SJCRH30 (cell line): ENCODE measurements at regions not wholly inside any gene's neighbourhood (a gene's known extent, or its start where the extent isn't known, plus 50 kb on each side); places are given as distances from the start of the nearest gene placed in this dataset.
A peak's percentile ranks its signal among the peaks of the same experiment; 100 is the strongest.

Source experiments
- DNase-seq, 2 experiments: peaks; one replicate each; pipeline ENCODE4 v3.0.0-alpha.2; 2015 to 2020
- H3K27ac ChIP-seq: fragments of 250-450 bp; sonication (Bioruptor Pico); 2 replicates; pipeline ENCODE4 v1.5.1; 2020; ENCODE audit warnings: mild to moderate bottlenecking, moderate library complexity
- H3K27me3 ChIP-seq: fragments of 250-450 bp; sonication (Bioruptor Pico); 2 replicates; pipeline ENCODE4 v1.5.1; 2020; ENCODE audit warnings: mild to moderate bottlenecking, moderate library complexity
- H3K36me3 ChIP-seq: fragments of 250-450 bp; sonication (Bioruptor Pico); 2 replicates; pipeline ENCODE4 v1.5.1; 2020; ENCODE audit warnings: mild to moderate bottlenecking, moderate library complexity
- H3K4me1 ChIP-seq: fragments of 250-450 bp; sonication (Bioruptor Pico); 2 replicates; pipeline ENCODE4 v1.5.1; 2020; ENCODE audit warnings: mild to moderate bottlenecking, moderate library complexity
- H3K4me3 ChIP-seq: fragments of 250-450 bp; sonication (Bioruptor Pico); 2 replicates; pipeline ENCODE4 v1.5.1; 2020; ENCODE audit warnings: mild to moderate bottlenecking, moderate library complexity
- H3K9me3 ChIP-seq: fragments of 250-450 bp; sonication (Bioruptor Pico); replicated peaks from 2 replicates; pipeline ENCODE4 v1.5.1; 2020; ENCODE audit warnings: mild to moderate bottlenecking, moderate library complexity

GRCh38 chr2:220191737-220192136, 564.3 kb downstream of the SLC4A3 start:
- H3K4me1 ChIP-seq, result no peaks in the 10 kb centered on the region
- no peak overlapping the region for H3K4me3 ChIP-seq
- H3K36me3 ChIP-seq, result no peaks in the 10 kb centered on the region
- DNase-seq, result no peak
- no peaks in the 10 kb centered on the region for H3K9me3 ChIP-seq
- H3K27me3 ChIP-seq, result no peaks in the 10 kb centered on the region
- no peak overlapping the region for H3K27ac ChIP-seq

- H3K4me3 ChIP-seq, result no peak overlapping the region
- DNase-seq, result no peak
- H3K9me3 ChIP-seq, result no peaks in the 10 kb centered on the region
- H3K27me3 ChIP-seq, result no peaks in the 10 kb centered on the region
- H3K4me1 ChIP-seq, result no peaks in the 10 kb centered on the region
- no peaks in the 10 kb centered on the region for H3K36me3 ChIP-seq
- H3K27ac ChIP-seq, result no peak overlapping the region
These were observed 565.7 kb downstream of the SLC4A3 start for GRCh38 chr2:220192994-220193753.

- Histone ChIP-seq H3K36me3 (no peaks in the 10 kb centered on the region), H3K27ac (no peak overlapping the region), H3K4me1 (peaks cover 3% of the 10 kb centered on the region; the same call in 1 of the 2 replicates), H3K9me3 (no peaks in the 10 kb centered on the region), H3K4me3 (no peak overlapping the region), H3K27me3 (no peaks in the 10 kb centered on the region)
- no peak for DNase-seq
These were observed 567.5 kb downstream of the SLC4A3 start for GRCh38 chr2:220194630-220195584.

- H3K27me3 ChIP-seq, result no peaks in the 10 kb centered on the region
- H3K4me1 ChIP-seq, result peaks cover 3% of the 10 kb centered on the region; the same call in 1 of the 2 replicates
- no peak overlapping the region for H3K4me3 ChIP-seq
- DNase-seq, result peak; percentile 12 to 36
- H3K27ac ChIP-seq, result no peak overlapping the region
- no peaks in the 10 kb centered on the region for H3K9me3 ChIP-seq
- H3K36me3 ChIP-seq, result no peaks in the 10 kb centered on the region
These were observed 571.5 kb downstream of the SLC4A3 start for GRCh38 chr2:220198896-220199295.

GRCh38 chr2:220202066-220202465, 574.6 kb downstream of the SLC4A3 start:
- H3K27me3 ChIP-seq, result no peaks in the 10 kb centered on the region
- peaks cover 3% of the 10 kb centered on the region; the same call in 1 of the 2 replicates for H3K4me1 ChIP-seq
- no peak overlapping the region for H3K4me3 ChIP-seq
- no peaks in the 10 kb centered on the region for H3K9me3 ChIP-seq
- no peaks in the 10 kb centered on the region for H3K36me3 ChIP-seq
- DNase-seq, result no peak
- no peak overlapping the region for H3K27ac ChIP-seq

- H3K4me3 ChIP-seq, result no peak overlapping the region
- no peaks in the 10 kb centered on the region for H3K9me3 ChIP-seq
- H3K36me3 ChIP-seq, result no peaks in the 10 kb centered on the region
- no peaks in the 10 kb centered on the region for H3K4me1 ChIP-seq
- H3K27me3 ChIP-seq, result no peaks in the 10 kb centered on the region
- H3K27ac ChIP-seq, result no peak overlapping the region
- no peak for DNase-seq
These were observed 581.7 kb downstream of the SLC4A3 start for GRCh38 chr2:220209093-220209492.

- no peak overlapping the region for H3K27ac ChIP-seq
These were observed 582.3 kb downstream of the SLC4A3 start for GRCh38 chr2:220209751-220210150.

GRCh38 chr2:220212296-220213080, 585.1 kb downstream of the SLC4A3 start:
- no peak for DNase-seq
- Histone ChIP-seq H3K4me1 (peaks cover 17% of the 10 kb centered on the region), H3K4me3 (no peak overlapping the region), H3K9me3 (no peaks in the 10 kb centered on the region), H3K36me3 (no peaks in the 10 kb centered on the region), H3K27me3 (no peaks in the 10 kb centered on the region), H3K27ac (no peak overlapping the region)

More at GRCh38 chr2:220209751-220210150, 582.3 kb downstream of the SLC4A3 start:
- H3K4me3 ChIP-seq, result no peak overlapping the region
- DNase-seq, result no peak
- H3K4me1 ChIP-seq, result no peaks in the 10 kb centered on the region
- H3K9me3 ChIP-seq, result no peaks in the 10 kb centered on the region
- H3K36me3 ChIP-seq, result no peaks in the 10 kb centered on the region
- H3K27me3 ChIP-seq, result no peaks in the 10 kb centered on the region

GRCh38 chr2:220215785-220216184, 588.4 kb downstream of the SLC4A3 start:
- Histone ChIP-seq H3K9me3 (no peaks in the 10 kb centered on the region), H3K27me3 (no peaks in the 10 kb centered on the region), H3K36me3 (no peaks in the 10 kb centered on the region), H3K4me3 (no peak overlapping the region), H3K27ac (peak overlapping the region; percentile 58), H3K4me1 (peaks cover 24% of the 10 kb centered on the region)
- peak; percentile 85 to 94 for DNase-seq

GRCh38 chr2:220219371-220219770, 591.9 kb downstream of the SLC4A3 start:
- no peaks in the 10 kb centered on the region for H3K27me3 ChIP-seq
- no peaks in the 10 kb centered on the region for H3K36me3 ChIP-seq
- DNase-seq, result no peak
- H3K4me3 ChIP-seq, result no peak overlapping the region
- H3K9me3 ChIP-seq, result no peaks in the 10 kb centered on the region
- no peak overlapping the region for H3K27ac ChIP-seq
- H3K4me1 ChIP-seq, result peaks cover 29% of the 10 kb centered on the region

GRCh38 chr2:220220009-220220408, 592.6 kb downstream of the SLC4A3 start:
- no peak overlapping the region for H3K4me3 ChIP-seq
- no peaks in the 10 kb centered on the region for H3K36me3 ChIP-seq
- H3K27ac ChIP-seq, result no peak overlapping the region
- DNase-seq, result no peak
- peaks cover 36% of the 10 kb centered on the region for H3K4me1 ChIP-seq
- no peaks in the 10 kb centered on the region for H3K27me3 ChIP-seq
- no peaks in the 10 kb centered on the region for H3K9me3 ChIP-seq

- no peaks in the 10 kb centered on the region for H3K36me3 ChIP-seq
- H3K27ac ChIP-seq, result no peak overlapping the region
- H3K4me1 ChIP-seq, result peaks cover 28% of the 10 kb centered on the region
- DNase-seq, result no peak
- no peak overlapping the region for H3K4me3 ChIP-seq
- H3K27me3 ChIP-seq, result no peaks in the 10 kb centered on the region
- no peaks in the 10 kb centered on the region for H3K9me3 ChIP-seq
These were observed 594.6 kb downstream of the SLC4A3 start for GRCh38 chr2:220221992-220222391.

- no peak overlapping the region for H3K27ac ChIP-seq
- DNase-seq, result peak in 1 of 2 experiments; percentile 16
These were observed 597.5 kb downstream of the SLC4A3 start for GRCh38 chr2:220224691-220225543.

GRCh38 chr2:220226076-220226475, 598.6 kb downstream of the SLC4A3 start:
- Histone ChIP-seq H3K27me3 (no peaks in the 10 kb centered on the region), H3K4me3 (no peak overlapping the region), H3K36me3 (no peaks in the 10 kb centered on the region), H3K27ac (no peak overlapping the region), H3K4me1 (peaks cover 44% of the 10 kb centered on the region), H3K9me3 (no peaks in the 10 kb centered on the region)
- no peak for DNase-seq

More at GRCh38 chr2:220224691-220225543, 597.5 kb downstream of the SLC4A3 start:
- H3K9me3 ChIP-seq, result no peaks in the 10 kb centered on the region
- no peaks in the 10 kb centered on the region for H3K36me3 ChIP-seq
- peaks cover 52% of the 10 kb centered on the region for H3K4me1 ChIP-seq
- no peaks in the 10 kb centered on the region for H3K27me3 ChIP-seq
- no peak overlapping the region for H3K4me3 ChIP-seq
